ENCODE measurements at regions not wholly inside any gene's neighbourhood (a gene's known extent, or its start where the extent isn't known, plus 50 kb on each side); places are given as distances from the start of the nearest gene placed in this dataset.

GRCh38 chr9:90107040-90107725 lies 502.4 kb downstream of the GADD45G start:
- Mint-ChIP-seq H3K4me3 (no peak overlapping the region), H3K4me1 (peaks cover 7% of the 10 kb centered on the region), H3K27me3 (peaks cover 11% of the 10 kb centered on the region), H3K27ac (no peak overlapping the region), H3K36me3 (ENCODE audit: low read depth) (peaks cover 2% of the 10 kb centered on the region)
- H3K9me3 ChIP-seq (ENCODE audit: control insufficient read depth, low read length, poor library complexity, severe bottlenecking): no peaks in the 10 kb centered on the region
- ATAC-seq (no peak), DNase-seq (no peak)

DNA sequence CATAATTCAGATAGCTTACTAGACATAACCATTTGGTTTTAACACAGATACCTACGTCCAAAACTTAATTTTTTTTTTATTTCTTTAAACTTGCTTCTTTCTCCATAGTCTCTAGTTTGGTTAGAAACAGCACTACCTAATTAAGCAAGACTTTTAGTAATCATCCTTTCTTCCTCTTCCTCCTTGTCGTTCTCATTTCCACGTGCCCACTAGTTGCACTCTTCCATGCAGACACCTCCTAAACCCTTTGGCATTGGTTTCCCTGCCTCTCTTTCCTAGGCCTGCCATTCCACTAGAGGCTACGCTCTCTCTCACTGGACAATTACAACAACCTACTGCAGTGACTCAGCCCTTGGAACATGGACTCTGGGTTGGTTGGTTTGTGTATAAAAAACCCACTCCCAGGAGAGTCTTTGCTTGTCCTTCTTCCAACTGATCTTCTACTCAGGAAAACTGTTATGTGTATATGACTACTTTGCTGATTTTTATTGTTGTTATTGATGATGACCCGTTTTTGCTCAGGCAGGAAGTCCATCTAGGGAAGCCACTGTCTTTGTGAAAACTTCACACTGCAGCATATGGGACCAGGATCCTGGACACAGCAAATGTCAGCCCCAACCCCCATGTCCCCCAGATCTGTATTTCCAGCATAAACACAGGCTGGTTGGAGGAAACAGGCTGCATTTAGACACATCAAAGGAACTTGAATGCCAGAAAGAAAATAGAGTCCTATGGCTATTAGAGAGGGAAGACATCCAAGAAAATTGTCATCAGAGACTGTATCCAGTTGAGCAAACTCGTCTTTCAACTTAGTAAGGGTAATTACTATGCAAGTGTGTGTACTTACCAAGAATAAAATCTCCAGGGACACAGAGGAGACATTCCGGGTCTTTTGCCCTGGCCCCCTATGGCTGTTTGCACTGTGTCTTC lies 503.2 kb downstream of the GADD45G start:
- H3K4me3 Mint-ChIP-seq: no peak overlapping the region
- H3K4me1 Mint-ChIP-seq: peaks cover 4% of the 10 kb centered on the region
- no peaks in the 10 kb centered on the region for H3K9me3 ChIP-seq (ENCODE audit: control insufficient read depth, low read length, poor library complexity, severe bottlenecking)
- no peak overlapping the region for H3K27ac Mint-ChIP-seq
- H3K27me3 Mint-ChIP-seq: peaks cover 19% of the 10 kb centered on the region
- no peak for DNase-seq
- no peak for ATAC-seq
- H3K36me3 Mint-ChIP-seq (ENCODE audit: low read depth): peaks cover 2% of the 10 kb centered on the region

DNA sequence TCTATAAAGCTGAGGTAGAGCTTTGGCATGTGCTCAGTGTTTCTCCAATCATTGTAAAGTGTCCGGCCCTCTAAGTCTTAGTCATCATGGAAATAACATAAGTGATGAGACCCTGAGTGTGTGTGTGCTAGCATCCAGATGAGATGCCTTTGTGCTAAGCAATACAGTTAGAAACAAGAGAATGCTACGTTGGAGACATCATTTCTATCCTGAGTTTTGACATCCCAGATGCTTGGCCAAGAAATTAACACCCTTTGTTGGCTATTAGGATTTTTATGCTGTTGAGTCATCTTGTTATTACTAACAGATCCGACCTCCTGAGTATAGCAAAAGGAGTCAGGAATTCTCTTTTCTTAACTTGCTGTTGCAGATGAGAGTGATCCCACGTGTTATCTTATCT lies 508.0 kb downstream of the GADD45G start:
- H3K9me3 ChIP-seq (ENCODE audit: control insufficient read depth, low read length, poor library complexity, severe bottlenecking): no peaks in the 10 kb centered on the region
- peaks cover 44% of the 10 kb centered on the region for H3K27me3 Mint-ChIP-seq
- H3K4me1 Mint-ChIP-seq: peaks cover 3% of the 10 kb centered on the region
- peaks cover 2% of the 10 kb centered on the region for H3K36me3 Mint-ChIP-seq (ENCODE audit: low read depth)
- DNase-seq (no peak), ATAC-seq (no peak)
- no peak overlapping the region for H3K27ac Mint-ChIP-seq
- H3K4me3 Mint-ChIP-seq: no peak overlapping the region

- H3K9me3 ChIP-seq (ENCODE audit: control insufficient read depth, low read length, poor library complexity, severe bottlenecking): no peaks in the 10 kb centered on the region
- no peak overlapping the region for H3K4me3 Mint-ChIP-seq
- H3K4me1 Mint-ChIP-seq: no peaks in the 10 kb centered on the region
- peaks cover 40% of the 10 kb centered on the region for H3K27me3 Mint-ChIP-seq
- H3K36me3 Mint-ChIP-seq (ENCODE audit: low read depth): no peaks in the 10 kb centered on the region
- ATAC-seq: no peak
- no peak for DNase-seq
- H3K27ac Mint-ChIP-seq: no peak overlapping the region
Measured at GRCh38 chr9:90114641-90115425, 510.0 kb downstream of the GADD45G start.

DNA sequence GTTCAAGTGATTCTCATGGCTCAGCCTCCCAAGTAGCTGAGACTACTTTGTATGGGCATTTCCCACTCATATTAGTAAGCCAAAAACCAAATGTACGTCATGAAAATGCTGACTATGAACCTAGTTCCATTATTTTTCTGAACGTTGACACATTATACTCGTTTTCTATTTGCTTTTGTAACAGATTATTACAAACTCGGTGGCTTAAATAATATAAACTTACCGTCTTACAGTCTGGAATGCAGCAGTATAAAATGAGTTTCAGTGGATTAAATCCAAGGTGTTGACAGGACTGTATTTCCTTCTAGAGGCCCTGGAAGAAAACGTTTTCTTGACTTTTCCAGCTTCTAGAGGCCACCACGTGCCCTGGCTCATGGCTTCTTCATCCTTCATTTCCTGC lies 517.0 kb downstream of the GADD45G start:
- Mint-ChIP-seq H3K4me1 (no peaks in the 10 kb centered on the region), H3K27ac (no peak overlapping the region), H3K4me3 (no peak overlapping the region), H3K27me3 (peaks cover 15% of the 10 kb centered on the region), H3K36me3 (ENCODE audit: low read depth) (peaks cover 3% of the 10 kb centered on the region)
- ATAC-seq (no peak), DNase-seq (no peak)
- peaks cover 3% of the 10 kb centered on the region for H3K9me3 ChIP-seq (ENCODE audit: control insufficient read depth, low read length, poor library complexity, severe bottlenecking)

GRCh38 chr9:90124961-90125360 lies 517.7 kb downstream of the DIRAS2 start:
- H3K36me3 Mint-ChIP-seq (ENCODE audit: low read depth): peaks cover 3% of the 10 kb centered on the region
- H3K27ac Mint-ChIP-seq: no peak overlapping the region
- no peak for DNase-seq
- no peaks in the 10 kb centered on the region for H3K4me1 Mint-ChIP-seq
- H3K4me3 Mint-ChIP-seq: no peak overlapping the region
- H3K27me3 Mint-ChIP-seq: peaks cover 45% of the 10 kb centered on the region
- H3K9me3 ChIP-seq (ENCODE audit: control insufficient read depth, low read length, poor library complexity, severe bottlenecking): peaks cover 3% of the 10 kb centered on the region
- no peak for ATAC-seq

GRCh38 chr9:90127923-90128322 lies 514.7 kb downstream of the DIRAS2 start:
- ATAC-seq: no peak
- H3K4me3 Mint-ChIP-seq: no peak overlapping the region
- H3K4me1 Mint-ChIP-seq: no peaks in the 10 kb centered on the region
- DNase-seq: no peak
- H3K36me3 Mint-ChIP-seq (ENCODE audit: low read depth): peaks cover 3% of the 10 kb centered on the region
- H3K27me3 Mint-ChIP-seq: peaks cover 45% of the 10 kb centered on the region
- H3K9me3 ChIP-seq (ENCODE audit: control insufficient read depth, low read length, poor library complexity, severe bottlenecking): peaks cover 3% of the 10 kb centered on the region
- no peak overlapping the region for H3K27ac Mint-ChIP-seq

DNA sequence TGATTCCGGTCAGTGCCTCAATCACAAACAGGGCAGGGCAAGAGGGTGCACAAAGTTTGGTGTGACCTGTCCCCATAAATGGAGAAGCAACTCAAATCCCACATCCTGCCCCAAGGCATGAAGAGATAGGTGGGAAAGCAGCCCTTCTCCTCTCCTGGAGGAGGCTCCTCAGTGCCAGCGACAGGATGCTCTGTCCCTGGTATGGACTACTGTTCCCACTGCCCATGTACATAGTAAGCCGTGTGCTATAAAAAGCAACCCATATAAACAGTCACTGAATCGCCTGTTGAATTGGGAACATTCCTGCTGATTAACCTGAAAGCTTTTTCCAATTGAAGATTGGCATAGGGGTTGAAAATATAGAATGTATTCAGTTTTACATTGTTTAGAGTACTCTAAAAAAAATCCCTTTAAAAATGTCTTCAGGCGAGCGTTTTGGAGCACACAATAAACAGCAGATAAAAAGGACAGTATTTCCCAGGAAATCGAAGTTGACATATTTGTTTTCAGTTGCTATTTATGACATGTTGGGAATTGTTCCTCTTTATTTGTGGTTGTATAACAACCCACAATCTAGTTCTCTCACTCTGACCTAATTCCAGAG lies 513.9 kb downstream of the DIRAS2 start:
- Mint-ChIP-seq H3K4me1 (no peaks in the 10 kb centered on the region), H3K4me3 (no peak overlapping the region), H3K36me3 (ENCODE audit: low read depth) (peaks cover 3% of the 10 kb centered on the region), H3K27ac (no peak overlapping the region), H3K27me3 (peaks cover 45% of the 10 kb centered on the region)
- DNase-seq: no peak
- peaks cover under 1% of the 10 kb centered on the region for H3K9me3 ChIP-seq (ENCODE audit: control insufficient read depth, low read length, poor library complexity, severe bottlenecking)
- no peak for ATAC-seq

DNA sequence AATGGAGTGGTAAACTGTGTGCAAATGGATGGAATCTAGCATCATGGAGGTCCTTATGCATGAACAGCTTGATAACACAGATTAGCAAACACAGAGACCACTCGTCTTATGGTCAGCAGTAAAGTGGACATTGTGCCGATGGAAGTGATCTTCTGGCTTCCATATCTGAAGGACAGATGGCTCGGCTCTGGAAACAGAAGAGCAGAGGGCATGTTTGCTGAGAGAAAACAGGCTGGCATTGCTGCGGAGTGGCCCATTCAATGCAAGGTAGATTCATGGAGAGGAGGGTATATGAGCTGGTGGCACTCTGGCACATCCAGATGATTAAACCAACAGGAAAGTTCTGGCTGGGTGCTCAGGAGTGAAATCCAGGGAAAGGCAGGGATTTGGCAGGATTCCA lies 513.2 kb downstream of the DIRAS2 start:
- Mint-ChIP-seq H3K27ac (no peak overlapping the region), H3K4me1 (no peaks in the 10 kb centered on the region), H3K27me3 (peaks cover 52% of the 10 kb centered on the region), H3K4me3 (no peak overlapping the region), H3K36me3 (ENCODE audit: low read depth) (no peaks in the 10 kb centered on the region)
- DNase-seq (no peak), ATAC-seq (no peak)
- no peaks in the 10 kb centered on the region for H3K9me3 ChIP-seq (ENCODE audit: control insufficient read depth, low read length, poor library complexity, severe bottlenecking)

GRCh38 chr9:90131568-90131967 lies 511.1 kb downstream of the DIRAS2 start:
- Mint-ChIP-seq H3K4me3 (no peak overlapping the region), H3K36me3 (ENCODE audit: low read depth) (no peaks in the 10 kb centered on the region), H3K27me3 (peaks cover 48% of the 10 kb centered on the region), H3K4me1 (no peaks in the 10 kb centered on the region), H3K27ac (no peak overlapping the region)
- DNase-seq (no peak), ATAC-seq (no peak)
- H3K9me3 ChIP-seq (ENCODE audit: control insufficient read depth, low read length, poor library complexity, severe bottlenecking): no peaks in the 10 kb centered on the region

- DNase-seq: no peak
- H3K36me3 Mint-ChIP-seq (ENCODE audit: low read depth): no peaks in the 10 kb centered on the region
- H3K4me3 Mint-ChIP-seq: no peak overlapping the region
- no peaks in the 10 kb centered on the region for H3K4me1 Mint-ChIP-seq
- peaks cover 39% of the 10 kb centered on the region for H3K27me3 Mint-ChIP-seq
- ATAC-seq: no peak
- no peaks in the 10 kb centered on the region for H3K9me3 ChIP-seq (ENCODE audit: control insufficient read depth, low read length, poor library complexity, severe bottlenecking)
- H3K27ac Mint-ChIP-seq: no peak overlapping the region
Measured at GRCh38 chr9:90132866-90133265, 509.8 kb downstream of the DIRAS2 start.

- no peak overlapping the region for H3K4me3 Mint-ChIP-seq
- H3K36me3 Mint-ChIP-seq (ENCODE audit: low read depth): no peaks in the 10 kb centered on the region
- no peak for DNase-seq
- ATAC-seq: no peak
- no peak overlapping the region for H3K27ac Mint-ChIP-seq
- no peaks in the 10 kb centered on the region for H3K9me3 ChIP-seq (ENCODE audit: control insufficient read depth, low read length, poor library complexity, severe bottlenecking)
- H3K27me3 Mint-ChIP-seq: peaks cover 47% of the 10 kb centered on the region
- H3K4me1 Mint-ChIP-seq: peaks cover 8% of the 10 kb centered on the region
Measured at GRCh38 chr9:90137801-90138200, 504.8 kb downstream of the DIRAS2 start.
